IMR-90 (cell line): ENCODE measurements at regions not wholly inside any gene's neighbourhood (a gene's known extent, or its start where the extent isn't known, plus 50 kb on each side); places are given as distances from the start of the nearest gene placed in this dataset.

Experiments
- ATAC-seq: fragments of 200-7000 bp; cut with Tn5 transposase; 2 replicates; pipeline ENCODE4 v1.9.1; 2020; ENCODE audit warnings: low read depth, mild to moderate bottlenecking, moderate library complexity
- BruUV-seq: library from RNA; stranded (reverse); fragments of 400-500 nt; replicated peaks from 2 replicates; lab custom pipeline; 2021; lab: Mats Ljungman, UMichigan
- CTCF ChIA-PET: fragments of 300-600 bp; formaldehyde crosslinking; extraction: SDS; loops from one replicate; lab custom pipeline; 2021; ENCODE audit warnings: antibody characterized with exemption; lab: Yijun Ruan, JAX
- POLR2A ChIA-PET: fragments of 300-600 bp; sonication (Branson Sonifier 250); formaldehyde crosslinking; loops from one replicate; lab custom pipeline; 2022; ENCODE audit warnings: antibody characterized with exemption; ENCODE audit not compliant: unreplicated experiment; lab: Charles Lee
- DNase-seq: peaks from one replicate; pipeline ENCODE4 v3.0.0; 2013
- H2AFZ ChIP-seq: replicated peaks from 2 replicates; pipeline ENCODE3; 2013; ENCODE audit warnings: low read length, mild to moderate bottlenecking; ENCODE audit not compliant: poor library complexity
- H2AK5ac ChIP-seq: 2 replicates; pipeline ENCODE4 v1.6.1; 2013; ENCODE audit warnings: low read depth, low read length, inconsistent platforms
- H2AK9ac ChIP-seq: replicated peaks from 2 replicates; pipeline ENCODE3; 2013; ENCODE audit warnings: mild to moderate bottlenecking, low read depth, low read length, moderate library complexity; ENCODE audit not compliant: poor library complexity
- H2BK120ac ChIP-seq: 2 replicates; pipeline ENCODE4 v1.6.1; 2013; ENCODE audit warnings: low read depth, low read length, inconsistent platforms
- H2BK15ac ChIP-seq: 3 replicates; pipeline ENCODE4 v1.6.1; 2013; ENCODE audit warnings: low read depth, low read length, inconsistent platforms
- H2BK20ac ChIP-seq: 2 replicates; pipeline ENCODE4 v1.6.1; 2013; ENCODE audit warnings: low read depth, mild to moderate bottlenecking, inconsistent platforms, low read length, moderate library complexity
- H2BK5ac ChIP-seq: 2 replicates; pipeline ENCODE4 v1.6.1; 2013; ENCODE audit warnings: mild to moderate bottlenecking, low read depth, low read length, inconsistent platforms; ENCODE audit not compliant: poor library complexity, severe bottlenecking
- H3K14ac ChIP-seq: replicated peaks from 2 replicates; pipeline ENCODE4 v1.6.1; 2013; ENCODE audit warnings: low read depth, low read length, inconsistent platforms
- H3K18ac ChIP-seq: 2 replicates; pipeline ENCODE4 v1.6.1; 2013; ENCODE audit warnings: low read depth, low read length, control low read depth
- H3K23ac ChIP-seq: 2 replicates; pipeline ENCODE4 v1.6.1; 2013; ENCODE audit warnings: low read depth, low read length, inconsistent platforms
- H3K27ac ChIP-seq: 2 replicates; pipeline ENCODE4 v1.5.1; 2013; ENCODE audit warnings: mild to moderate bottlenecking, control low read depth, low read length; ENCODE audit not compliant: insufficient read depth
- H3K27me3 ChIP-seq: 2 replicates; pipeline ENCODE4 v1.6.1; 2013; ENCODE audit warnings: low read length; ENCODE audit not compliant: control insufficient read depth, insufficient read depth
- H3K36me3 ChIP-seq: 2 replicates; pipeline ENCODE4 v1.6.1; 2013; ENCODE audit warnings: low read length, mixed read lengths; ENCODE audit not compliant: control insufficient read depth, insufficient read depth
- H3K4ac ChIP-seq: 2 replicates; pipeline ENCODE4 v1.6.1; 2013; ENCODE audit warnings: low read depth, low read length, inconsistent platforms
- H3K4me1 ChIP-seq: 2 replicates; pipeline ENCODE4 v1.6.1; 2013; ENCODE audit warnings: low read length, mixed read lengths; ENCODE audit not compliant: control insufficient read depth, insufficient read depth
- H3K4me2 ChIP-seq: 2 replicates; pipeline ENCODE4 v1.6.1; 2013; ENCODE audit warnings: low read depth, mild to moderate bottlenecking, control low read depth, low read length, moderate library complexity
- H3K4me3 ChIP-seq: 2 replicates; pipeline ENCODE4 v1.5.1; 2013; ENCODE audit warnings: low read depth, mild to moderate bottlenecking, control low read depth, low read length, moderate library complexity; ENCODE audit not compliant: insufficient read depth
- H3K56ac ChIP-seq: 2 replicates; pipeline ENCODE4 v1.6.1; 2013; ENCODE audit warnings: low read length, inconsistent platforms; ENCODE audit not compliant: insufficient read depth; ENCODE audit errors: extremely low read depth
- H3K79me1 ChIP-seq, 2 experiments: 2 replicates each; pipeline ENCODE4 v1.6.1; 2013; ENCODE audit warnings: low read length in 2 of 2, inconsistent platforms in 1 of 2, low read depth in 1 of 2
- H3K9ac ChIP-seq: 2 replicates; pipeline ENCODE4 v1.6.1; 2013; ENCODE audit warnings: low read depth, low read length, control low read depth
- H3K9me1 ChIP-seq: 2 replicates; pipeline ENCODE4 v1.6.1; 2013; ENCODE audit warnings: low read length, inconsistent platforms; ENCODE audit not compliant: insufficient read depth
- H3K9me3 ChIP-seq: 2 replicates; pipeline ENCODE4 v1.6.1; 2013; ENCODE audit warnings: low read length; ENCODE audit not compliant: control insufficient read depth, insufficient read depth
- H4K20me1 ChIP-seq: 2 replicates; pipeline ENCODE4 v1.6.1; 2013; ENCODE audit warnings: low read length, inconsistent platforms; ENCODE audit not compliant: insufficient read depth
- H4K5ac ChIP-seq: 2 replicates; pipeline ENCODE4 v1.6.1; 2013; ENCODE audit warnings: mild to moderate bottlenecking, low read depth, low read length, control low read depth
- H4K8ac ChIP-seq, 2 experiments: 2 replicates each; pipeline ENCODE4 v1.6.1; 2013; ENCODE audit warnings: low read depth in 2 of 2, low read length in 2 of 2, control low read depth in 1 of 2, inconsistent platforms in 1 of 2
- H4K91ac ChIP-seq: 2 replicates; pipeline ENCODE4 v1.6.1; 2013; ENCODE audit warnings: low read depth, low read length, inconsistent platforms; ENCODE audit not compliant: insufficient read depth
- CEBPB ChIP-seq: IDR thresholded peaks from 2 replicates; pipeline ENCODE4 v1.6.1; 2012; ENCODE audit warnings: low read depth, low read length, improper control_type of control experiment
- NFE2L2 ChIP-seq: fragments of 150-350 bp; IDR thresholded peaks from 2 replicates; pipeline ENCODE4 v1.6.1; 2016; ENCODE audit warnings: low read depth, mild to moderate bottlenecking, low read length
- USF2 ChIP-seq: fragments of 150-350 bp; IDR thresholded peaks from 2 replicates; pipeline ENCODE4 v1.6.1; 2017; ENCODE audit warnings: mild to moderate bottlenecking, antibody characterized with exemption, low read length, low read depth
- WGBS, 2 experiments: methylation state at CpG; one replicate each; pipeline versions ENCODE4 v1.1.5 to v1.1.7; 2013; ENCODE audit warnings: missing lambda C conversion rate in 2 of 2; ENCODE audit not compliant: insufficient read length in 1 of 2; ENCODE audit errors: extremely low coverage in 2 of 2; 5-methylcytosine and 5-hydroxymethylcytosine counted together
- dilution Hi-C: fragments of 300-500 bp; cut with HindIII; formaldehyde crosslinking; loops from one replicate; pipeline ENCODE4 v1.14.3; 2018; ENCODE audit warnings: low sequenced_read_pairs; ENCODE audit not compliant: unreplicated experiment
- in situ Hi-C: fragments of 300-500 bp; cut with MboI; formaldehyde crosslinking; loops from 3 replicates; pipeline ENCODE4 v1.14.3; 2019; ENCODE audit warnings: low sequenced_read_pairs, inconsistent platforms, mixed read lengths
- intact Hi-C: fragments of 100-400 bp; cut with micrococcal nuclease; formaldehyde crosslinking; loops from 2 replicates; pipeline ENCODE4 v1.10.0; 2022

GRCh38 chr7:39880556-39880955 lies 69.5 kb upstream of the CDK13 start:
- Histone ChIP-seq H3K9me3 (no peaks in the 10 kb centered on the region; the same call in none of the 2 replicates), H2AK5ac (no peak overlapping the region), H4K5ac (no peak overlapping the region), H3K4me1 (no peaks in the 10 kb centered on the region), H4K8ac (no peak overlapping the region), H3K4me2 (no peak overlapping the region), H4K20me1 (no peaks in the 10 kb centered on the region), H3K18ac (no peak overlapping the region), H3K56ac (no peak overlapping the region), H3K4me3 (no peak overlapping the region), H3K27me3 (no peaks in the 10 kb centered on the region; the same call in 1 of the 2 replicates), H3K23ac (no peak overlapping the region), H3K27ac (no peak overlapping the region), H2AK9ac (no peak overlapping the region), H3K14ac (no peak overlapping the region), H3K36me3 (no peaks in the 10 kb centered on the region), H3K4ac (no peak overlapping the region), H2BK15ac (no peak overlapping the region), H4K91ac (no peak overlapping the region), H2BK120ac (no peak overlapping the region), H2BK20ac (no peak overlapping the region), H3K9me1 (no peaks in the 10 kb centered on the region), H2BK5ac (no peak overlapping the region), H3K79me1 (no peaks in the 10 kb centered on the region), H3K9ac (no peak overlapping the region), H2AFZ (no peak overlapping the region)
- TF ChIP-seq CEBPB: 0 out of 2 replicates have a peak, but pooled peaks have one; percentile 8
- no peak for TF ChIP-seq NFE2L2
- TF ChIP-seq USF2: peak; percentile 55; the same call in 1 of the 2 replicates
- CTCF ChIA-PET: no interaction called here
- intact Hi-C loops: no loop called here
- BruUV-seq: no TSS peak
- in situ Hi-C loops: no loop called here
- WGBS, 2 experiments: no CpG with 5 or more reads among the region's 1 CpG
- POLR2A ChIA-PET: no interaction called here
- dilution Hi-C loops: no loop called here
- peak; percentile 57 for ATAC-seq
- peak; percentile 31 for DNase-seq
